ENCODE measurements at regions not wholly inside any gene's neighbourhood (a gene's known extent, or its start where the extent isn't known, plus 50 kb on each side); places are given as distances from the start of the nearest gene placed in this dataset.
"Not testable (repeated sequence)": the region's sequence is repeated elsewhere in the genome, so short reads cannot be mapped to it uniquely, and the experiment has no call there.

DNA sequence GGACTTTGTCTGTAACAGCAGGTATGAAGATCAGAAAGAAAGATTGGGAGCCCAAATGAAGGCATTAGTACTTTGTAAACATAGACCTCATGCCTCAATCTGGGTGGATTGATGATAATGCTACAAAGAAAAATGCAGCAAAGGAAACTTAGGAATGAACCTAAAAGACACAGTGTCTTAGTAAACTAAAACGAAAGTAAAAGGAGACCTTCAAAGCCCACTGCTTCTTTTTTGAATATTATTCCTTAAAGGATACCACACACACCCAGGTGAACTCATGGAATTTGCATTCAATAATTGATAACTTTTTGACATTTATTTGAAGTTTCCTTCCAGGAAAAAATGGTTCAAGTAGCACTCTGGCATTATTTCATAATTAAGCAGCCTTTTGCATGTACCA, 543.2 kb downstream of the TTLL7 start:
- not testable (repeated sequence) for DNase-seq

DNA sequence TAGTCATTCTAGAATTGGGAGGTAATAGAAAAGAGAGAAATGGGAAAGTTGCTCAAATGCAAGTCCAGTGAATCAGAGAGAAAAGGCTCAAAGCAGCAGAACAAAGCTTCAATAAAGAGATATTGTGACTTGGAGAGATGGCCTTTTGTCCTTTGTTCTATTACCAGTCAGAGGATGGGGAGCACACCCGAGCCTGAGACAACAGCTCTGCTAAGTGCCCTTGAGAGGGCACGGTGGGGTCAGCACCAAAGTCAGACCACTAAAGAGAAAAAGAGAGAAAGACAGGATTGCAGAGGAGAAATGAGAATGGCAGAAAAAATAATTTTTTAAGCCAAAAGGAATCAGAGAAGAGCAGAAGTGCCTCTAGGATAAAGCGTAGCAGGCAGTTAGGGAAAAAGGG, 553.1 kb downstream of the TTLL7 start:
- not testable (repeated sequence) for DNase-seq

DNA sequence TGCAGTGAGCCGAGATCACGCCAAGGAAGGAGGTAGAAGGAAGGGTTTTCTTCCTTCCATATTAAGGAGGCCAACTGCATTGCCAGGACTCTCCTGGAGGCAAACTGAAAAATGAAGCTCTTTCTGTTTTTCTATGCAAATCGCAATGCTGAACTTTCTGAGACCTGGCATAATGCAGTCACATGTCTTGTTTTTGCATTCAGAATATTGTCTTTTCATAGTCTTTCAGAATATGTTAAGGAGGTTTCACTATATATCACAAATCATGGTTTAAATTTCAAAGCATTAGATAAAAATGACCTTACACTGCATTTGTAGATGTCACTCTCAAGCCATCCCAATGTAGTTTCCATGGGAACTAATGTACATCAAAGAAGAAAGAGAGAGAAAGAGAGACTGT, 556.5 kb downstream of the TTLL7 start:
- DNase-seq, result not testable (repeated sequence)

DNA sequence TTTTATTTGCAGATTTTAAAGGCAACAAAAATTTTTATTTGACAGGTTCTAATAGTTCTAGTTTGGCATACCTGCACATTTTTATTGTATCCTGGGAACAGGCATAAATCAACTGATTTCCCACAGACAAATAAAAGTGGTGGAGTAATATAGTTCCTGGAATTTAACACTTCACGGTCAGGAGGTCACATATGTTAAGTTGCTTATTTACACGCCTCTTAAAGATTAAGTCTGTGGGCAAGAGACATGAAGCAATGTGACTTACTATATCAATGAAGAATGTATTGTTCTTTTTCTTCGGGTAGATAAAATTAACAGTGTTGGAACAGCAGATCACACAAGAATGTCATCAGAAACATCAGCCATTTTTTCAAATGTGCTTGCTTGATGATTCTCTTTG, 558.3 kb downstream of the TTLL7 start:
- DNase-seq, result not testable (repeated sequence)

DNA sequence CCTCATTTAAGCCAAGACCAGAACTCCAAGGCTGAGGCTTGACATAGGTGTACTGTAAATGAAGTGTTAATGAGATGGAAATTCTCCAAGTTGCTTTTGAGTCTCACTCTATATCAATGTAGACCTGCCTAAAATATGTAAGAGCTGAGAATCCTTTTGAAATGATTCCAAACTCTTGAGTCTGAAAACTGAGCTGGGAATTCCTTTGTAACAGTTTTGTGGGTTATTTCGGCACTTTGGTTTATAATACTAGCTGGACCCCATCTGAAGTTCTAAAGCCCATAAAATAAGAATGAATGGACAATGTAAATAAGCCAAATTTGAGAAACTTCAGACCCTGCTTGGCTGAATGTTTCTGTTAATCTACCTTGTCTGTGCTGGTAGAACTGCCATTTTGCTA, 558.9 kb downstream of the TTLL7 start:
- not testable (repeated sequence) for DNase-seq

DNA sequence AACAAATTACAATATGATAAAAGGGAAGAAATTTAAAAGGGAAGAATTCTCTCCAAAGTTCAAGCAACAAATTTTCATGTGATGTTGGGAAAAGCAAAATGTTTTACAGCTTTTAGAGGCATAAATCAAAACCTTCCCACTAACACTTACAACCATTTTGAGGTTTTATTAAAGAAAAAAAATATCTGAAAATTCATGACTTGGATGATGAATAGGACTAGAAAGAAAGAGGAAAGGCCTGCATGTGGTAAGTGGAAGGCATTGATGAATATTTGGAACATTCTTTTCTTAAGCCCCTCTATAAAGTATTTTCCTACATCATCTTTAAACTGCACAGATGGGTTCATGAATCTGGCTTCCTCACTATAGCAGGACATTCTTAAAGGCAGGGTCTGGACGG, 560.6 kb downstream of the TTLL7 start:
- DNase-seq, result not testable (repeated sequence)

DNA sequence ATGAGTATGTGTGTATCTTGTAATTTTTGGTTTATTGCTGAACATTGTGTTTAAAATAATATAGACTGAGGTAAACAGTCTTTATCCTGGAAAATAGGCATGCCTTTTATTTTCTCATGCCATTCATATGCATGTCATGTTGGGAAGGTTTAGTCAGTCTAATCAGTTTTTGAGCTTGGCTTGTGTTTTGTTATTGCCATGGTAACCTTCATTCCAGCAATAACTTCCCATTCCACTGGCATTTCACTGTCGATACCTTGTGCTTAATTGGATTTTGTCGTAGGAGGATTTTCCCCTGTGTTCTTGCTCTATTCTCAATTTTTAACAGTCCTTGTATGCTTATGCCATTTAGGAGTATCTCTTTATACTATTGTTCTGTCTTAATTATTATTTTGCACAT, 563.6 kb downstream of the TTLL7 start:
- not testable (repeated sequence) for DNase-seq

DNA sequence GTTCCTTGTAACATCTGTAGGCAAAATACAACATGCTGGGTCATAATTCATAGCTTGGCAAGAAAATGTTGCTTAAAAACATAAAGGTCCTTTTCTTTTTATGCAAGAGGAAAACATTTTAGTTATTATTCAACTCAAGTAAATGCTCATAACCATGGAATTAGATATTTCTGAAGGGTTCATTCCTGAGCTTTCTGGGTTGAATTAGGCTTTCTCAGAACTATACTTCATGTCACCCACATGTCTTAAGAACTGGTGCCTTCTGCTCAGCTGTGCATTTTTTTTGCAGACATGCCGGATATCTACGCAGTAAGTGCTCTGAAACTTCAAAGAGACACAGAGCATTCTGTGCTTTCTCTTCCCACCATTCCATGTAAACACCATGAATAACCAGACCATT, 571.4 kb downstream of the TTLL7 start:
- DNase-seq, result not testable (repeated sequence)

DNA sequence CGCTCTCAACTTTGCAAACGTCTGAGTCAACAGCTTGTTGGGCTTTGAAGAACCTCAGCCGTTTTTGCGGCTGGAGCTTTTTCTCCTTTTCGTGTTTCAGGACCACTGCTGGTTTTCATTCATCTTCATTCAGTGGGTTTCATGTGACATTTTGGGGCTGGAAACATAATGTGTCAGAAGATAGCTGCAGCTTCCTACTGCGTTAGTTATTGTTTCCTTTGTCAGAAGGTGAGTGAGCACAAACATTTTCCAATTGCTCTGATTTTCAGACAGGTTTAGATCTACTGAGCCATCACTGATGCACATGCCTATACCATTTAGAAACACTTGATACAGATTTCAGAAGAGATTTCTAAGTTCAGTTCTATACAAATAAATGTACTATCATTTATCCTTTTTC, 575.5 kb downstream of the TTLL7 start:
- DNase-seq, result not testable (repeated sequence)

DNA sequence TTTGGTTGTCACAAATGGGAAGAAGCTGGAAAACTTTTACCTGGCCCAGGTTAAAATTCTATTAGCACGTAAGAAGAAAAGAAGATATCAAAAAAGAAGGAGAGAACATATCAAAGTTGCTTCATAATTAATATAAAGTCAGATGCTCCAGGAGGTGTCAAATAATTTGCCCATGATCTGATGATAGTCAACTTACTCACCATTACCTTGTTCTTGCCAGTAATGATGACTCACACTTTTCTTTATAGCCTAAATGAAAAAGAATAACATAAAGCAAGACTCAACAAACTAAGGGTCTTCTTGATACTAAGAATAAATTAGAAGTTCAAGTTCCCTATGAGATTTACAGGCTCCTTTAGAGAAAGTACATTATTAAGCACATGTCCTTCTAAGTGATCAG, 580.4 kb downstream of the TTLL7 start:
- no peak for DNase-seq

DNA sequence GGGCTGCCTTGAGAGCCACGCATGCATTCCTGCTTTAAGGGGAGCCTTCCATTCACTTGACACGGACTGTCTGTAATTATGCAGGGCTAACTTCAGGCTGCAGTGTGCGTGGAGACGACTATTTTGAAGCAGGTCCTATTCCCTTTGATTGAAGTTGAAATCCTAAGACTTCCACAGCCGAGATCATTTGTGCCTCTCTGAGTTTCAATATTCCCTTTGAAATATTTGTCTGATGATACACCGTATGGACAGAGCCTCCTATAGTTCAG, 585.2 kb downstream of the TTLL7 start:
- not testable (repeated sequence) for DNase-seq

DNA sequence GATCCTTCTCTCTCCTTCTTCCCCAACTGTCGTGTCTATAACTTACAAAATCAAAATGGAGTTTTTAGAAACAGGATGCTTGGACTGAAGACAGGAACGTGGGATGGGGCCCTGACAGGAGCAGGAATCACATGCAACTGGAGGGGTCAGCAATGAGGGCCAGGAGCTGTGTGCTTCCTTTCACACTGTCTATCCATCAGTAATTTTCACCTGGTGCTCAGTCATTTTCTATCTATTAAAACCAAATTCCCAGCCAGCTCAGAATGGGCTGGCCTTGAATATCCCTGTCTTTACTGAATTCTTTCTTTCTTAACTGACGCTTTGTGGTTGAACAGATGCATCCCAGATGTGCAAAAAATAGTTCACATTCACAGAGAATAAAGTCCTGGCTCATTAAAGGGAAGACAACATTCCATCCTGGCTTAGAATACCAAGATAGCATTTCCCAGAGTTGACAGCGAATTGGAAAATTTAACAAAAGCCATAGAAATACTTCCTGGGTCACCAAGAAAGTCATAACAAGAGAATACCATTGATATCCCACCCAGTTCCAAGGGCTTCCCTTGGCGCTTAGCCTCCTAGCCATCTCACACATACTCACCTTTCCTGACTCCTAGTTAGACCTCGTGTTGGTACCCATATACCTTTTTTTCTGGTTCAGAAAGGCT, 588.1 kb downstream of the TTLL7 start:
- DNase-seq, result not testable (repeated sequence)

DNA sequence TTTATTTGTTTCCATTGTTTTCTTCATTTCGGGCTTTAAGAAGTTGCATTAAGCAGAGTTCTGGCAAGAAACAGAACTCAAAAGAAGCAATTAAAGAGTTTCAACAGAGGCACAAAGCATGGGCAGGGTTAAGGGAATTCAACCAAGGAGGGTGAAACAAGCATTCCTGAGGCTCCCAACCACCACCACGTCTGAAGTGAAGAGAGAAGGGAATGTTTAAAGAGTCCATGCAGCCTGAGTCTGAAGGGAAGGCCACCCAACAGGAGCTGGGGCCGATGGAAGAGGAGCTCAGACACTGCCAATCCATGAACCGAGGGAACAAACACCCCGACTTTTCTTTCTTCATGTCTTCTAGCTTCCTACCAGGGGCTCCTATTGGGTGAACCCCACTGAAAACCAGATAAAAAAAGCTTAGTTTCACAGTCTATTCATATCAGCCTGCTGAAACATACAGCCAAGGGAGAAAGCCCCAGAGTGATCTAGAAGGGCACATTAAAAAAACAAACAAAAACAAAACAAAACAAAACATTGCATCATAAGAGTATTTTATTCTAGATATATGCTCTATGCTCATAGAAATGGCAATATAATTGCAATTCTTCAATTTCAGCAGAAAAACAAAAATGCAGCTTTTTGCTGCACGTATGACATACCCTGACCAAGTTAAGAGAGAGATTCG, 592.1 kb downstream of the TTLL7 start:
- not testable (repeated sequence) for DNase-seq

DNA sequence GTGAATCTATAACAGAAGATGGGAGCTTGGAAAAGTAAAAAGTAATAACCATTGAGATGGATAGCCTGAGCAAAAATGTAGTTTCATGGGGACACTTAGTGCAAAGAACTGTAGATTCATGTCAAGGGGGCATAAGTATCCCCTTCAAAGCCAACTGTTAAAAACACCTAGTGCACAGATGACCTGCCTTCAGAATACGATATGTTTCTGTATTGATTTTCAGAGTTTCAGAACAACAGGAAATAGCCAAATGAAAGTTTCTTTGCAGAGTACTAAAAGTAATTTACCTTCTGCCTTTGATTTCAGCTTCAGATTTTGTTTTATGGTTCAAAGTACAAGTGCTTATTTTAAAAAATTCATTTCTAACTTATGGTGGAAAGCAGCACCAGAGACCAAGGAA, 593.1 kb downstream of the TTLL7 start:
- not testable (repeated sequence) for DNase-seq

DNA sequence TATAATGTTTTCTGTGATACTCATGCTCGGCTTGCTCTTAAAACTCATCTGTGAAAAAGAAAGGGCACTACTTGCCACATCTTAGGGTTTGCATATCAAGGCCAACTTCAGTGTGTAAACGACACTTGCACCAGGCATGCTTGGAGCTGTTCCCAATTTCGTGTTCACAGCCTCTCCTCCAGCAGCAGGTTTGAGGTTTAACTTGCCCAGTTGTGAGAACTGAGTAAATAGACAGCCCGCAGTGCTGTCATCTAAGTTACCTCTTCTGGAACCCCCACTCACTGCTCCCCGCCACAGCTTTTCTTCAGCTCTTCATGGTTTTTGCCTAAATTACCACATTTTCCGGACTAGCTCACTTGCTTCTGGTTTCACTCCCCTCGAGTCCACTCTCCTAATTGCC, 595.4 kb downstream of the TTLL7 start:
- not testable (repeated sequence) for DNase-seq

DNA sequence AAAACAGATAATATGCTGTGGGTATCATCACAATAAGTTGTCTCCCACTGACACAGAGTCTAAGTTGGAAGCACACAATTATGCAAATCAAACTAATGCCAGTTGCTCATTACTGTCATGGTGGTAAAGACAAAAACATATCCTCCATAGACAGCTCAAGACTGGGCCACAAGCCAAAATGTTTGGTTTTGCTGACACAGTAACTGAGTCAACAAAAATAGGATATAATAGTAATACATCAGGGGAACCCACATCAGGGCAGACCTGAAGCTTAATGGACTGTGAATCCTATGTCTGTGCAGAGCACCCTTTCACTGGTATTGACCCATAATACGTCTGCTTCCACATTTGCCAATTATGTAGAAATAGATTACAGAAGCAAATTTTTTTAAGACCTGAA, 597.8 kb downstream of the TTLL7 start:
- DNase-seq, result not testable (repeated sequence)

DNA sequence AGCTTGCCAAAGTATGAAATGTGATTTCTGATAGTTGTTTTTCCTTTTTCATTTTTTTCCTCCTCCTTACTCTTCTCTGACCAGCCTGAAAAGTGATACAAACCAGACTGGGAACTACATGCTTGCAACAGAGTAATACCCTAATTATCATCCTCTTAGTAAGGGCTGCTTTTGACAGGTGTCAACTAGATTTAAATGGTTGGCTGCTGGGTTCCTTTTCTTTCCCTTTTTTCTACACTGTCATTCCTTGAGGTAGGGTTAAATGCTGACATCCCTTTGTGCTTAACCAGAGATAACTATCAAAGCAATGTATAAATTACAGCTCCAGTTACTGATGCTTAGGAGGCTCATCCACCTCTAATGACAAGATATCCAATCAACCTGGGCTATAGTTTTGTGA, 598.8 kb downstream of the TTLL7 start:
- not testable (repeated sequence) for DNase-seq

DNA sequence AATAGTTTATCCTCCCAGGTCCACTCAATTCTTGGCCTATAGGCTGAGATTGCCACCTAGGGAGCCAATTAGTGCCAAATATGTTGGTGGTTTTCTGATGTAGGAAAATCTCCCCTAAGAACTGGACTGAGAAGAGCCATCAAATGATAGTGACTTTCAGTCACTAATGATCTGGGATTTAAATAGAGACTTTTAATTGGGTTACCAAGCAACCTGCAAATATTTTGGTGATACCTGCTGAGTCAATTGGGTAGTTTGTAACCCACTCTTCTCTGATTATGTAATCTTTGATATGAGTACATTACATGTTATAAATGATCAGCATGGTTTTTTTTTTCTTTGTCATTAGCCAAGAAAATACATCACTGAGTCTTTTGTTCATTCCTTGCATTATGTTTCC, 600.8 kb downstream of the TTLL7 start:
- DNase-seq, result not testable (repeated sequence)

DNA sequence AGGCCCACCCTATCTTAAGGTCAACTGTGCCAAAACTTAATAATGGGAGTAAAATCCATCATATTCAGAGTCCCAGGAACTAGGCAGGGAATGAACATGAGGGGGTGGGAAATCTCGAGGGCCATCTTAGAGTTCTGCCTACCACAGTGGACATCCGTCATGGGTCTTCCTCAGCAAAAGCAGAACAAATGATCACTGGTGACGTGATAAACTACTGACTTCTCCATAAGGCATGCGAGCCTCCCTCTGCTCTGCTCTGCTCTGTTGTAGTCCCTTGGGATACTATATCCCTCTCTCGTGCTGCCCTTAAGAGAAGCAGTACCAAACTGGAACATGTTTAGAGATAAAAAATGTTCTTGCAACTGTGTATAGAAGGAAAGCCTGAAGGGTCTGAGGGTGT, 603.8 kb downstream of the TTLL7 start:
- DNase-seq, result not testable (repeated sequence)

DNA sequence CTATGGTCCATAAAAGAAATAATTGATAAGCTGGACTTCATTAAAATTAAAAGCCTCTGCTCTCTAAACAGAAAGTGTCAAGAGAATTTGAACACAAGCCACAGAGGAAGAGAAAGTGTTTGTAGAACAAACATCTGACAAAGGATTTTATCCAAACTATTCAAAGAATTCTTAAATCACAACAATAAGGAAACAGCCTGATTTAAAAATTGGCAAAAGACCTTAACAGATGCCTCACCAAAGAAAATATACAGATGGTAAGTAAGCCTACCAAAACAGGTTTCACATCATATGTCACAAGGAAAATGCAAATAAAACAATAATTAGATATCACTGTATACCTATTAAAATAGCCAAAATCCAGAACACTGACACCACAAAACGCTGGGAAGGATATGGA, 612.0 kb downstream of the TTLL7 start:
- DNase-seq, result not testable (repeated sequence)

DNA sequence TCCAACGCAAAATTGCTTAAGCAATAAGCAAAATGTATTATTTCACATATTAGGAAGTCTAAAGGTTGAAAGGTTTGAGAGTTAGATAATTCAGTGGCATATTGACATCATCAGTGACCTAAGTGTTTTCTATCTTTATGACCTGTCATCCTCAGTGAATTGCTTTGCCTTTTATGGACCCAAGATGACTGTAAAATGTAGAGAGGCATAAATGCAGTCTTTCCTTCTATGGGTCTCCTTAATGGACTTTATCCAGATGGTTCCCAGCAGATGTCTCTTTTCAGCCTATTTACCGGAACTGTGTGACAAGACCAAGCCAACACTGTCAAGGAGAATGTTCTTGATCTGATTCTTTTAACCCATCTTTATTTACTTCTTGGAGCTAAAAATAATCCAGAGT, 615.8 kb downstream of the TTLL7 start:
- not testable (repeated sequence) for DNase-seq

DNA sequence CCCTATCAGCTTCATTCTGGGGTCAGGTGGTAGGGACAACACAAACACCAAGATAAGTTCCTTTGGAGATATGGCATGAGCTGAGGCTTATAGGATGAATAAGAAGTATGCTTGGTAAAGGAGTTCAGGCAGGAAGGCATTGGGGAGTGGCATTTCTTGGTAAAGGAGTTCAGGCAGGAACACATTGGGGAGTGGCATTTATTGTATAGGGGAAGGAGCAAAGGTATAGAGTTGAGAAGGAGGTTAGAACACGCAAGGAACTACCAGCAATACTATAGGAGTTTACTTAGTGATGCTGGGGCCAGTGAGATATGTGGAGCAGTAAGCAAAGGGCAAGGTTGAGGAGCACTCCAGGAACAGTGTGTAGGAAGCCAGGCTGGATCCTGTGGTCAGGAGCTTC, 625.9 kb downstream of the TTLL7 start:
- DNase-seq, result not testable (repeated sequence)

DNA sequence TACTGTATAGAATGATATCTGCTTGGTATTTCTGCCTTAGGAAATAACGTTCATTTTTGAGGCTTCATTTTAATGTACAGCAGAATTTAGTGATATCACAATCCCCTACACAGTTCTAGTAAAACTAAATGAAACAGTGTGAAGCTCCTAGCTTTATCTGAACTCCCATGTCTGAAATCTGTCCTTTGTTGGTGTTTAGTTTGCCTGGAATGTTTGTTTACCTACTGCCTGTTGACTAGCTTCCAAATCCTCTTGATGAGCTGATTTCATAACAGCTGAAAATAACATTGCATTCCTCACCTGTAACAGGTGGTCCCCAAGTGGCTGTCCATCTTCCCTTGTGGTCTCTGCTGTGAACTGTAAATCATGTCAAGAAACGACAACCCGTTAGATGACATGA, 629.1 kb downstream of the TTLL7 start:
- DNase-seq, result not testable (repeated sequence)

DNA sequence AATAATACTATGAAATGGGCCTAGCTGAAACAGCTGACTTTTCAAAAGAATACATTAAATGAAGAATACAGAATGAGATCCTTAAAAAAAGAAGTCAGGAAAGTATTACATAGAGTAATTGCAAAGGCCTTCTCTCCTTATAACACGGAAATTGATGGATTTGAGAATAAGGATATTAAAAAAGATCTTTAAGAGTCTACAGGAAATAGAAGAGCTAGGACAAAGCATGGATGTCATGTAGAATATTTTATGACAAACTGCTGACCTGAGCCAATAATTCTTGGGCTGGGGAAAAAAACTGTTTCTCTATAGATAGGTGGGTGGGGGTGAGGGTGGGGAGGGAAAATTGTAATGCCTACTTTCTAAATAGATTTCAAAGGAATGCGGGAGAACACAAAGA, 633.6 kb downstream of the TTLL7 start:
- DNase-seq, result not testable (repeated sequence)

DNA sequence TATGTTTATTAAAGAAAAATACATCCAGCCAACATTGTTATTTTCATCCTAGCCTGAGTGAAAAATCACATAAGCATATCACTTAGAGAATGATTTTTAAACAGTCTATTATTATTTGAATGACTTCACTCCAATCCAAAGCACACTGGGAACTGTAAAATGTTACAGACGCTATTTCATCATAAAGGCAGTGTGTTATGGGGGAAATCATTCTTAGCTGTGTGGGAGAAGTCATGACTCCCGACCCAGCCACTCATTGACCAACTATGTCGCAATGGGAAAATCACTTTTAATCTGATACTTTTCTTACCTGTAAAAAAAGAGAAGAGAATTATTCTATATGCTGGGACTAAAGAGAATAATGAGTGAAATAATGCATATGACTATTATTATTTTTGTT, 653.6 kb downstream of the TTLL7 start:
- DNase-seq, result not testable (repeated sequence)

All from NCI-H524 treated with DMSO at 0.1 percent for 48 hours (cell line).